H1 (cell line): ENCODE measurements at regions not wholly inside any gene's neighbourhood (a gene's known extent, or its start where the extent isn't known, plus 50 kb on each side); places are given as distances from the start of the nearest gene placed in this dataset.
A peak's percentile ranks its signal among the peaks of the same experiment; 100 is the strongest.

Experiments used
- CTCF ChIA-PET: fragments of 300-600 bp; sonication (Branson Sonifier 250); formaldehyde crosslinking; loops from one replicate; lab custom pipeline; 2021; ENCODE audit not compliant: partially characterized antibody; lab: Charles Lee
- POLR2A ChIA-PET: fragments of 300-600 bp; sonication (Branson Sonifier 250); formaldehyde crosslinking; loops from one replicate; lab custom pipeline; 2021; ENCODE audit warnings: inconsistent platforms; ENCODE audit not compliant: partially characterized antibody; lab: Charles Lee
- DNase-seq, 2 experiments: peaks; one replicate each; pipeline versions ENCODE4 v3.0.0 to v3.0.0-alpha.2; 2010 to 2022; ENCODE audit warnings: low spot score in 2 of 2, low read depth in 1 of 2, mixed read lengths in 1 of 2
- FAIRE-seq: peaks from 2 replicates; lab custom pipeline; 2011; peaks lifted over from hg19 to GRCh38; lab: Jason Lieb, UNC
- H2AFZ ChIP-seq: 2 replicates; pipeline ENCODE4 v1.8.1; 2012; ENCODE audit warnings: low read length, inconsistent platforms
- H2AK5ac ChIP-seq: 2 replicates; pipeline ENCODE4 v1.6.1; 2013; ENCODE audit warnings: low read depth, low read length
- H2BK120ac ChIP-seq: replicated peaks from 2 replicates; pipeline ENCODE3; 2013; ENCODE audit warnings: low read depth, low read length, inconsistent platforms
- H2BK12ac ChIP-seq: 2 replicates; pipeline ENCODE4 v1.6.1; 2013; ENCODE audit warnings: low read depth, low read length
- H2BK15ac ChIP-seq: 2 replicates; pipeline ENCODE4 v1.6.1; 2013; ENCODE audit warnings: low read length
- H2BK20ac ChIP-seq: 2 replicates; pipeline ENCODE4 v1.6.1; 2013; ENCODE audit warnings: low read length
- H2BK5ac ChIP-seq: 2 replicates; pipeline ENCODE4 v1.6.1; 2013; ENCODE audit warnings: low read depth, low read length
- H3K14ac ChIP-seq: 2 replicates; pipeline ENCODE4 v1.6.1; 2013; ENCODE audit warnings: inconsistent platforms; ENCODE audit not compliant: insufficient read length
- H3K18ac ChIP-seq: 2 replicates; pipeline ENCODE4 v1.6.1; 2013; ENCODE audit warnings: low read length; ENCODE audit errors: extremely low read depth
- H3K23ac ChIP-seq: 2 replicates; pipeline ENCODE4 v1.6.1; 2013; ENCODE audit warnings: inconsistent platforms; ENCODE audit not compliant: insufficient read length
- H3K23me2 ChIP-seq: 2 replicates; pipeline ENCODE4 v1.6.1; 2013; ENCODE audit warnings: low read depth, low read length
- H3K27ac ChIP-seq: 2 replicates; pipeline ENCODE4 v1.6.1; 2011; ENCODE audit warnings: low read depth, low read length, inconsistent platforms
- H3K27me3 ChIP-seq, 4 experiments: replicated peaks in 1 of 4; 1 replicate in 1 of 4; 2 replicates in 3 of 4; pipeline versions ENCODE4 v1.6.1 to v1.8.1; 2011 to 2013; ENCODE audit warnings: low read length in 3 of 4, mild to moderate bottlenecking in 3 of 4, inconsistent platforms in 2 of 4, mixed read lengths in 2 of 4, moderate library complexity in 1 of 4; ENCODE audit not compliant: control insufficient read depth in 3 of 4, insufficient read depth in 3 of 4; ENCODE audit errors: extremely low read depth in 1 of 4
- H3K36me3 ChIP-seq, 4 experiments: 2 replicates each; pipeline versions ENCODE4 v1.6.1 to v1.8.1; 2011 to 2013; ENCODE audit warnings: mild to moderate bottlenecking in 4 of 4, low read length in 3 of 4, moderate library complexity in 2 of 4, control low read depth in 1 of 4, inconsistent platforms in 1 of 4; ENCODE audit not compliant: insufficient read depth in 4 of 4, control insufficient read depth in 2 of 4
- H3K4ac ChIP-seq: replicated peaks from 2 replicates; pipeline ENCODE3; 2013; ENCODE audit warnings: low read length, low read depth, mixed read lengths, inconsistent platforms; ENCODE audit not compliant: insufficient read length
- H3K4me1 ChIP-seq, 4 experiments: replicated peaks in 1 of 4; 1 replicate in 1 of 4; 2 replicates in 3 of 4; pipeline versions ENCODE4 v1.6.1 to v1.8.1; 2011 to 2013; ENCODE audit warnings: low read length in 3 of 4, inconsistent platforms in 2 of 4, mixed read lengths in 1 of 4; ENCODE audit not compliant: insufficient read depth in 4 of 4, control insufficient read depth in 3 of 4
- H3K4me2 ChIP-seq, 2 experiments: 2 replicates each; pipeline versions ENCODE4 v1.6.1 to v1.8.1; 2011 to 2013; ENCODE audit warnings: low read depth in 2 of 2, low read length in 2 of 2, control low read depth in 1 of 2, inconsistent platforms in 1 of 2, mild to moderate bottlenecking in 1 of 2; ENCODE audit not compliant: insufficient read depth in 1 of 2
- H3K4me3 ChIP-seq, 4 experiments: fragments of 200-600, 300-600 bp in 1 of 4; sonication (generic), shearing (Covaris generic), sonication (Bioruptor Twin) in 1 of 4; 2 replicates each; pipeline versions ENCODE4 v1.5.1 to v1.8.1; 2011 to 2016; ENCODE audit warnings: low read length in 4 of 4, low read depth in 3 of 4, control low read depth in 2 of 4, inconsistent platforms in 2 of 4, mild to moderate bottlenecking in 2 of 4, mixed read lengths in 1 of 4, moderate library complexity in 1 of 4; ENCODE audit not compliant: insufficient read depth in 2 of 4; ENCODE audit errors: extremely low read depth in 1 of 4
- H3K56ac ChIP-seq: replicated peaks from 2 replicates; pipeline ENCODE3; 2013; ENCODE audit warnings: low read depth, mild to moderate bottlenecking, mixed read lengths, low read length, inconsistent platforms; ENCODE audit not compliant: insufficient read length
- H3K79me1 ChIP-seq: 2 replicates; pipeline ENCODE4 v1.6.1; 2013; ENCODE audit warnings: low read depth, low read length, control low read depth
- H3K79me2 ChIP-seq, 2 experiments: 2 replicates each; pipeline versions ENCODE4 v1.6.1 to v1.8.1; 2012 to 2013; ENCODE audit warnings: low read length in 2 of 2, mild to moderate bottlenecking in 2 of 2, inconsistent platforms in 1 of 2; ENCODE audit not compliant: insufficient read depth in 2 of 2, control insufficient read depth in 1 of 2
- H3K9ac ChIP-seq, 4 experiments: replicated peaks in 1 of 4; 1 replicate in 1 of 4; 2 replicates in 3 of 4; pipeline versions ENCODE4 v1.6.1 to v1.8.1; 2011 to 2013; ENCODE audit warnings: low read depth in 3 of 4, low read length in 3 of 4, control low read depth in 2 of 4, mild to moderate bottlenecking in 2 of 4, moderate library complexity in 2 of 4, inconsistent platforms in 1 of 4; ENCODE audit errors: extremely low read depth in 1 of 4
- H3K9me3 ChIP-seq, 2 experiments: 2 replicates each; pipeline versions ENCODE4 v1.6.1 to v1.8.1; 2012 to 2013; ENCODE audit warnings: mild to moderate bottlenecking in 2 of 2, moderate library complexity in 2 of 2, control low read depth in 1 of 2, inconsistent platforms in 1 of 2, low read depth in 1 of 2, low read length in 1 of 2, mixed read lengths in 1 of 2; ENCODE audit not compliant: insufficient read depth in 2 of 2
- H4K20me1 ChIP-seq, 2 experiments: replicated peaks in 1 of 2; 2 replicates each; pipeline versions ENCODE3 to v1.8.1; 2011 to 2013; ENCODE audit warnings: inconsistent platforms in 2 of 2, low read length in 2 of 2, mild to moderate bottlenecking in 1 of 2; ENCODE audit not compliant: insufficient read depth in 2 of 2, control insufficient read depth in 1 of 2
- H4K5ac ChIP-seq: 2 replicates; pipeline ENCODE4 v1.6.1; 2013; ENCODE audit warnings: low read length, low read depth, mixed read lengths, inconsistent platforms; ENCODE audit not compliant: insufficient read length
- H4K8ac ChIP-seq: 2 replicates; pipeline ENCODE4 v1.8.0; 2013; ENCODE audit warnings: mild to moderate bottlenecking, moderate library complexity, low read length, inconsistent platforms; ENCODE audit not compliant: insufficient read depth; ENCODE audit errors: extremely low read depth
- H4K91ac ChIP-seq: replicated peaks from 2 replicates; pipeline ENCODE3; 2013; ENCODE audit warnings: low read length, mixed read lengths, inconsistent platforms; ENCODE audit not compliant: insufficient read length
- CHD1 ChIP-seq: IDR thresholded peaks from 2 replicates; pipeline ENCODE4 v1.6.1; 2012; ENCODE audit warnings: low read depth, low read length, improper control_type of control experiment
- CHD2 ChIP-seq: IDR thresholded peaks from 2 replicates; pipeline ENCODE4 v1.6.1; 2012; ENCODE audit warnings: low read length, improper control_type of control experiment
- CREB1 ChIP-seq: IDR thresholded peaks from 2 replicates; pipeline ENCODE4 v1.6.1; 2012; ENCODE audit warnings: inconsistent platforms
- EP300 ChIP-seq, 2 experiments: IDR thresholded peaks; 1 replicate in 1 of 2; 2 replicates in 1 of 2; pipeline ENCODE4 v1.6.1; 2011 to 2012; ENCODE audit warnings: low read depth in 2 of 2, low read length in 2 of 2, mild to moderate bottlenecking in 2 of 2, borderline replicate concordance in 1 of 2, inconsistent platforms in 1 of 2, moderate library complexity in 1 of 2
- KDM1A ChIP-seq: fragments of 200-600, 300-600 bp; sonication (generic); IDR thresholded peaks from 2 replicates; pipeline ENCODE4 v1.7.1; 2016; ENCODE audit warnings: mild to moderate bottlenecking, low read length, borderline replicate concordance
- POLR2A ChIP-seq, 2 experiments: IDR thresholded peaks; 1 replicate in 1 of 2; 2 replicates in 1 of 2; pipeline ENCODE4 v1.6.1; 2011; ENCODE audit warnings: low read depth in 2 of 2, low read length in 2 of 2, mild to moderate bottlenecking in 2 of 2; ENCODE audit errors: control extremely low read depth in 1 of 2
- POLR2AphosphoS5 ChIP-seq: IDR thresholded peaks from 2 replicates; pipeline ENCODE4 v1.6.1; 2011; ENCODE audit warnings: low read depth, low read length
- POU5F1 ChIP-seq: IDR thresholded peaks from 2 replicates; pipeline ENCODE4 v1.6.1; 2011; ENCODE audit warnings: low read depth, mild to moderate bottlenecking, low read length, moderate library complexity
- TCF12 ChIP-seq: IDR thresholded peaks from 2 replicates; pipeline ENCODE4 v1.6.1; 2011; ENCODE audit warnings: low read depth, mild to moderate bottlenecking, low read length
- TEAD4 ChIP-seq: IDR thresholded peaks from 2 replicates; pipeline ENCODE4 v1.6.1; 2012; ENCODE audit warnings: low read depth, low read length, inconsistent platforms, mixed read lengths
- WGBS, 2 experiments: shearing (Covaris generic) in 1 of 2; methylation state at CpG; one replicate each; pipeline versions ENCODE4 v1.1.6 to v1.1.7; 2013 to 2015; ENCODE audit warnings: low lambda C conversion rate in 2 of 2, mixed read lengths in 2 of 2, inconsistent platforms in 1 of 2, low coverage in 1 of 2, missing lambda C conversion rate in 1 of 2; ENCODE audit not compliant: insufficient replicate concordance in 2 of 2, insufficient coverage in 1 of 2, insufficient read length in 1 of 2; ENCODE audit errors: extremely low coverage in 1 of 2, missing lambda C conversion rate in 1 of 2; 5-methylcytosine and 5-hydroxymethylcytosine counted together
- TF ChIP-seq, protein P1 (sequence below): IDR thresholded peaks from 2 replicates; pipeline ENCODE4 v1.6.1; 2012; ENCODE audit warnings: low read length, inconsistent platforms

- Histone ChIP-seq H4K91ac (no peak overlapping the region), H3K9ac (no peak overlapping the region), H2BK120ac (no peak overlapping the region), H2BK15ac (no peak overlapping the region), H3K79me1 (no peaks in the 10 kb centered on the region), H2BK20ac (no peak overlapping the region), H3K9me3 (no peaks in the 10 kb centered on the region), H3K23me2 (no peaks in the 10 kb centered on the region), H2AFZ (no peak overlapping the region), H3K27ac (no peak overlapping the region), H2AK5ac (no peak overlapping the region), H3K79me2 (0 out of 4 replicates have a peak, but pooled peaks cover 0 to 2% of the 10 kb centered on the region in 2 experiments), H2BK5ac (no peak overlapping the region), H3K56ac (no peak overlapping the region), H3K18ac (no peak overlapping the region), H4K5ac (no peak overlapping the region), H2BK12ac (no peak overlapping the region), H3K36me3 (peaks cover 7 to 34% (median 22%) of the 10 kb centered on the region in 4 experiments; a peak in 7 of 8 replicates), H3K14ac (no peak overlapping the region), H4K8ac (no peak overlapping the region), H4K20me1 (peaks cover 1 to 2% of the 10 kb centered on the region in 2 experiments), H3K4me2 (no peak overlapping the region), H3K4me1 (peaks cover 0 to 2% (median 1%) of the 10 kb centered on the region in 4 experiments; a peak in 2 of 7 replicates), H3K4me3 (no peak overlapping the region), H3K23ac (no peak overlapping the region), H3K4ac (no peak overlapping the region), H3K27me3 (no peaks in the 10 kb centered on the region)
- ChIA-PET CTCF (interaction anchor here (0.6 to 0.8 kb wide), 2 partner anchors 188 to 311 kb away, joined by 3 read pairs; no protein-coding TSS in a partner anchor), POLR2A (interaction anchor here (0.6 to 2.1 kb wide), 12 partner anchors 9 to 137 kb away, joined by 3 to 17 read pairs (median 4); partner anchors contain the start of gene ETAA1)
- FAIRE-seq (peak; percentile 72), DNase-seq (peak in 1 of 2 experiments; percentile 64)
- 83% methylated on average over 7 of the region's 7 CpGs; no CpG with 5 or more reads in 1 of the 2 experiments for WGBS, 2 experiments
- TF ChIP-seq POU5F1 (0 out of 2 replicates have a peak, but pooled peaks have one; percentile 1), CREB1 (0 out of 2 replicates have a peak, but pooled peaks have one; percentile 18), POLR2A (IDR thresholded peaks at IDR 0.05; ENCODE audit: control extremely low read depth in 1 of 2, low read depth in 2 of 2, low read length in 2 of 2) (peak; percentile 77 to 84), TEAD4 (no peak), POLR2AphosphoS5 (peak; percentile 97), CHD1 (no peak), TCF12 (no peak), KDM1A (no peak), EP300 (IDR thresholded peaks at IDR 0.05; ENCODE audit: borderline replicate concordance in 1 of 2, low read depth in 2 of 2, low read length in 2 of 2) (no peak), CHD2 (peak; percentile 53; the same call in 1 of the 2 replicates)
- TF ChIP-seq, protein P1, sequence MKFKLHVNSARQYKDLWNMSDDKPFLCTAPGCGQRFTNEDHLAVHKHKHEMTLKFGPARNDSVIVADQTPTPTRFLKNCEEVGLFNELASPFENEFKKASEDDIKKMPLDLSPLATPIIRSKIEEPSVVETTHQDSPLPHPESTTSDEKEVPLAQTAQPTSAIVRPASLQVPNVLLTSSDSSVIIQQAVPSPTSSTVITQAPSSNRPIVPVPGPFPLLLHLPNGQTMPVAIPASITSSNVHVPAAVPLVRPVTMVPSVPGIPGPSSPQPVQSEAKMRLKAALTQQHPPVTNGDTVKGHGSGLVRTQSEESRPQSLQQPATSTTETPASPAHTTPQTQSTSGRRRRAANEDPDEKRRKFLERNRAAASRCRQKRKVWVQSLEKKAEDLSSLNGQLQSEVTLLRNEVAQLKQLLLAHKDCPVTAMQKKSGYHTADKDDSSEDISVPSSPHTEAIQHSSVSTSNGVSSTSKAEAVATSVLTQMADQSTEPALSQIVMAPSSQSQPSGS: 0 out of 2 replicates have a peak, but pooled peaks have one; percentile 13
Observed at GRCh38 chr2:67340133-67341011, 56.8 kb upstream of the ETAA1 start.
